GM12872 (cell line): ENCODE measurements at regions not wholly inside any gene's neighbourhood (a gene's known extent, or its start where the extent isn't known, plus 50 kb on each side); places are given as distances from the start of the nearest gene placed in this dataset.

Experiments
- TF ChIP-seq, protein P1 (sequence below): IDR thresholded peaks from 3 replicates; pipeline ENCODE4 v1.5.1; 2011; ENCODE audit warnings: low read depth, mild to moderate bottlenecking, low read length, moderate library complexity; ENCODE audit not compliant: insufficient read depth

GRCh38 chr6:72476051-72476450 lies 145.8 kb upstream of the KCNQ5 start:
- TF ChIP-seq, protein P1, sequence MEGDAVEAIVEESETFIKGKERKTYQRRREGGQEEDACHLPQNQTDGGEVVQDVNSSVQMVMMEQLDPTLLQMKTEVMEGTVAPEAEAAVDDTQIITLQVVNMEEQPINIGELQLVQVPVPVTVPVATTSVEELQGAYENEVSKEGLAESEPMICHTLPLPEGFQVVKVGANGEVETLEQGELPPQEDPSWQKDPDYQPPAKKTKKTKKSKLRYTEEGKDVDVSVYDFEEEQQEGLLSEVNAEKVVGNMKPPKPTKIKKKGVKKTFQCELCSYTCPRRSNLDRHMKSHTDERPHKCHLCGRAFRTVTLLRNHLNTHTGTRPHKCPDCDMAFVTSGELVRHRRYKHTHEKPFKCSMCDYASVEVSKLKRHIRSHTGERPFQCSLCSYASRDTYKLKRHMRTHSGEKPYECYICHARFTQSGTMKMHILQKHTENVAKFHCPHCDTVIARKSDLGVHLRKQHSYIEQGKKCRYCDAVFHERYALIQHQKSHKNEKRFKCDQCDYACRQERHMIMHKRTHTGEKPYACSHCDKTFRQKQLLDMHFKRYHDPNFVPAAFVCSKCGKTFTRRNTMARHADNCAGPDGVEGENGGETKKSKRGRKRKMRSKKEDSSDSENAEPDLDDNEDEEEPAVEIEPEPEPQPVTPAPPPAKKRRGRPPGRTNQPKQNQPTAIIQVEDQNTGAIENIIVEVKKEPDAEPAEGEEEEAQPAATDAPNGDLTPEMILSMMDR, result no peak

- TF ChIP-seq, protein P1, result no peak
These were observed 145.2 kb upstream of the KCNQ5 start for GRCh38 chr6:72476646-72477045.

DNA sequence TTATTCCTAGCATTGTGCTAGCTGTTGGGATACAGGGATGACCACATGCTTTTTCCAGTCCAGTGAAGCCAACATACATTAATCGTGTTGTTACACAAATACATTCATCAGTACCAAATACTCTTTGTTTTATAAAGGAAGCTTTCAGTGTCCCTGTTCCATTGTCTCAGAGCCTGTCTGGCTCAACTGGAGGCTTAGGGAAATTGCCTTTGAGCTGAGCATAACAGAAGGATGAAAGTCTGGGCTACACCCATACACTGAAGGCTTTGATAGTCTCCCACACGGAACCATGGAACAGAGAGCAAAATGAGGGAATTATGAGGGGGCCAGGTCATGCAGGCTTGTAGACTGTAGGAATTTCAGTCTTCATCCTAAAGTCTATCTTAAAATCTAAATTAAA lies 126.4 kb upstream of the KCNQ5 start:
- TF ChIP-seq, protein P1, result no peak

DNA sequence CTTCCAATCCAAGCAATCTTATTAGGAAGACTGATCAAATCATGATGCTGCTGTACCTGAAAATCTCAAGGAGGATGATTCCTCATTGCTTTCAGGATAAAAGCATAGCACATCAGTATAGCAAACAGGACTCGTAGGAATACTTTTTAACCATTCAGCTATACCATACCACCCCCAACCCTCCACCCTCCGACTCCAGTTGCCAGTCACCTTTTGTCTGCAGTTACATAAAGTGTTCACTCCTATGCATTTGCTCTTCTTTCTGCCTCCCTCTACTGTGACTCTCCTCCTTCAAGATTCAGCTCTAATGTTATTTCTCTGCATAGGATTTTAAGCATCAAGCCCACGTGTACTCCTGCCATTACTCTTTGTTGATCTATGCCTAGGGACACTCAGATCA lies 124.7 kb upstream of the KCNQ5 start:
- TF ChIP-seq, protein P1, result no peak

- TF ChIP-seq, protein P1, result no peak
These were observed 121.2 kb upstream of the KCNQ5 start for GRCh38 chr6:72500669-72501068.

GRCh38 chr6:72504406-72504805 lies 117.5 kb upstream of the KCNQ5 start:
- TF ChIP-seq, protein P1, result no peak

- TF ChIP-seq, protein P1, result no peak
These were observed 116.4 kb upstream of the KCNQ5 start for GRCh38 chr6:72505446-72505845.

DNA sequence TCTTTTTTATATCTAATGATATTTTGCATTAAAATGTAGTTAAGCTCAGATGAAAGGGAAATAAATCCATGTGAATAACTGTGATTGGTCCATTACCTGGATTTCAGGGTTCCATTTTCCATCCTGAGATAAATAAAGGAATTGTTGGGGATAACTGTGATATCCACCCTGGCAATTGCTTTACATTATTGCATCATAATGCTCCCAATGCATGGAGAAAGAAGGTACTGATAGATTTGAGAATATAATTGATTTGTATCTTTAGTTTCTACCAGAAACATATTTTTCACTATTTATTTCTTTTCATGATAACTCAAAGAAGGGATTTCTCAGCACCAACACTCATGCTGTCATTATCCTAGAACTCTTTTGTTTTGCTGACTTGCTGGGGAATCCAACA lies 102.0 kb upstream of the KCNQ5 start:
- TF ChIP-seq, protein P1, result no peak
